ENCODE measurements at regions not wholly inside any gene's neighbourhood (a gene's known extent, or its start where the extent isn't known, plus 50 kb on each side); places are given as distances from the start of the nearest gene placed in this dataset.

- TF ChIP-seq ZNF713 (CRISPR knock-in tag; IDR thresholded peaks at IDR 0.05) (no peak), EP300 (IDR thresholded peaks at IDR 0.05; ENCODE audit: low read depth in 2 of 2, low read length in 2 of 2) (no peak), EP300 (CRISPR knock-in tag; IDR thresholded peaks at IDR 0.05; ENCODE audit: borderline replicate concordance) (no peak), SMAD1 (CRISPR knock-in tag; IDR thresholded peaks at IDR 0.05; ENCODE audit: borderline replicate concordance, low read depth) (no peak), ZSCAN29 (CRISPR knock-in tag; conservative IDR thresholded peaks at IDR 0.05) (no peak), TAF1 (CRISPR knock-in tag; IDR thresholded peaks at IDR 0.05) (no peak), ESRRA (CRISPR knock-in tag; IDR thresholded peaks at IDR 0.05; ENCODE audit: low read depth) (no peak), MEIS2 (CRISPR knock-in tag; IDR thresholded peaks at IDR 0.05) (no peak), ZNF761 (CRISPR knock-in tag; conservative IDR thresholded peaks at IDR 0.05) (no peak), GABPA (IDR thresholded peaks at IDR 0.05; ENCODE audit: low read depth, low read length) (no peak), GABPA (CRISPR knock-in tag; IDR thresholded peaks at IDR 0.05; ENCODE audit: low read depth) (no peak)
Measured at GRCh38 chr15:87518957-87519356, 737.6 kb downstream of the NTRK3 start.

All from HepG2 (cell line).